Large intestine (tissue), 3 donors: ENCODE measurements at regions not wholly inside any gene's neighbourhood (a gene's known extent, or its start where the extent isn't known, plus 50 kb on each side); places are given as distances from the start of the nearest gene placed in this dataset.
"Not testable (repeated sequence)": the region's sequence is repeated elsewhere in the genome, so short reads cannot be mapped to it uniquely, and the experiment has no call there.

ENCODE experiments used
- DNase-seq, 2 donors: peaks; one replicate each; pipeline versions ENCODE4 v3.0.0 to v3.0.0-alpha.2; 2013
- H3K27ac ChIP-seq: one replicate; pipeline ENCODE4 v1.5.1; 2013; ENCODE audit warnings: low read length
- H3K27me3 ChIP-seq: 2 replicates; pipeline ENCODE4 v1.6.1; 2013; ENCODE audit warnings: low read length; ENCODE audit not compliant: control insufficient read depth, insufficient read depth
- H3K36me3 ChIP-seq: 2 replicates; pipeline ENCODE4 v1.6.1; 2013; ENCODE audit warnings: low read length; ENCODE audit not compliant: control insufficient read depth, insufficient read depth
- H3K4me1 ChIP-seq: one replicate; pipeline ENCODE4 v1.6.1; 2013; ENCODE audit warnings: low read length; ENCODE audit not compliant: control insufficient read depth, insufficient read depth
- H3K4me3 ChIP-seq: one replicate; pipeline ENCODE4 v1.5.1; 2013; ENCODE audit warnings: low read length
- H3K9me3 ChIP-seq: one replicate; pipeline ENCODE4 v1.6.1; 2013; ENCODE audit warnings: mild to moderate bottlenecking, low read depth, low read length, moderate library complexity; ENCODE audit not compliant: control insufficient read depth
- WGBS: methylation state at CpG from one replicate; pipeline ENCODE4 v1.1.5; 2013; ENCODE audit warnings: low lambda C conversion rate; ENCODE audit not compliant: insufficient coverage; 5-methylcytosine and 5-hydroxymethylcytosine counted together

- not testable (repeated sequence) for H3K9me3 ChIP-seq, H3K27me3 ChIP-seq, DNase-seq, H3K4me3 ChIP-seq, H3K4me1 ChIP-seq, H3K27ac ChIP-seq, H3K36me3 ChIP-seq
- WGBS: 100% methylated on average over 1 of the region's 2 CpGs
Observed at GRCh38 chr2:194771394-194771793, 885.6 kb upstream of the SLC39A10 start.

DNA sequence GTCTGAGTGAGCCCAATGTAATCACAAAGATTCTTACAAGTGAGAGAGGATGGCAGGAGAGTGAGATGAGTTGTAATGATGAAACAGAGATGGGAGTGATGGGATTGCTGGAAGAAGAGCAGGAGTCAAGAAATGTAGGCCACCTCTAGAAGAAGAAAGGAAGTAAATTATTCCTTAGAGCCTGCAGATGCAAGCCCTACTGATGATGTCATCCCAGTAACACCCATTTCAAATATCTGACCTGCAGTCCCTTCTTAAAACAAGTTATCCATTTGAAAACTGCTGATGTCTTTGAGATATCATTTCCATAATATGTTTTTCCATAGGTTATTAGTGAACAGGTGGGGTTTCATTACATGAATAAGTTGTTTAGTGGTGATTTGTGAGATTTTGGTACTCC is 888.0 kb upstream of the SLC39A10 start:
- Histone ChIP-seq H3K36me3 (no peaks in the 10 kb centered on the region), H3K27ac (no peak overlapping the region), H3K27me3 (no peaks in the 10 kb centered on the region), H3K4me3 (no peak overlapping the region), H3K4me1 (no peaks in the 10 kb centered on the region), H3K9me3 (no peaks in the 10 kb centered on the region)
- DNase-seq: no peak

DNA sequence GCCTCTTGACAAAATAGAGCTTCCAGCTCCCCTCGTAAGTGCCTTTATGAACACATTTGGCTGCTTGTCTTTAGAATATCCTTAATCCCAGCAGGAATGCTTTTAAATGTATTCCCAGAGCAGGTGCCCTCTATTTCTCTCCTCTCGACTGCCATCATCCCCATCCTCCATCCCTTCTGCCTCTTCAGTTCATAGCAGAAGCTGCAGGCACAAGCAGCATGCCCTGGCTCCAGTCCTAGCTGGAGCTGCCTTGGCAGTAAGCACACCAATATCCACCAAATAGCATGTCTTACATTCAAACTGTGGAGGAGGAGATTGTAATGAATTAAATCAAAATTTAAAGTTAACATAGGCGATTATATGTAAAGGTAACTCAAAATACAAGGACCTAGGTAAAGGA is 891.3 kb upstream of the SLC39A10 start:
- H3K4me1 ChIP-seq: no peaks in the 10 kb centered on the region
- no peaks in the 10 kb centered on the region for H3K27me3 ChIP-seq
- WGBS: 71% methylated on average over 2 of the region's 3 CpGs
- H3K9me3 ChIP-seq: peaks cover 2% of the 10 kb centered on the region
- H3K36me3 ChIP-seq: no peaks in the 10 kb centered on the region
- no peak overlapping the region for H3K4me3 ChIP-seq
- no peak overlapping the region for H3K27ac ChIP-seq
- DNase-seq: no peak

- Histone ChIP-seq H3K4me3 (no peak overlapping the region), H3K9me3 (no peaks in the 10 kb centered on the region), H3K4me1 (no peaks in the 10 kb centered on the region), H3K27me3 (no peaks in the 10 kb centered on the region), H3K36me3 (no peaks in the 10 kb centered on the region), H3K27ac (no peak overlapping the region)
- WGBS: 100% methylated on average over 2 of the region's 4 CpGs
- no peak for DNase-seq
Observed at GRCh38 chr2:194750926-194751325, 906.1 kb upstream of the SLC39A10 start.

DNA sequence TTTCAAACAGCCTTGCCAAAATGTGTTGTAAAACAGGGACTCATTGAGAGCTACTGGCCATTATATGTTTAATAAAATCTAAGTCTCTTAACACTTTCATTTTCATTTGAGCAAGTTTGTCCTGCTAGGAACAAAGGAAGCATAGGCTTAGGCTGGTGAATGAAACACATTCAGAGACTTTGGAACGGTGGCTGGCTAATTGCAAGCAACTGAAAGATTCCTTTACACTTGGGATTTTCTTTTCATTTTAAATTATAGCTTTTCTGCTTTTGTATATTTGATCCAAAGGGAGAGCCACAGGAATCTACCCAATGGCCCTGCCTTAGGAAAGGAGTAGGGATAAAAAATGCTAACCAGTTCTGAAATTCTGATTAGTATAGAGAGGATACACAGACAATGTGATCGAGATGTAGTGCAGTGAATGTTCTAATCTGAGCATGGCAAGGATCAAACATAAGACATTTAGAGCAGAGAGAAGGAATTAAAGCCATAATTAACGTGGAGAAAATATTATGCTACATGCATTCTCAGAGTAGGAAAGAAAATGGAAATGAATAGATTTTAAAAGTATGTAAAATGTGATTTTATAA is 911.4 kb upstream of the SLC39A10 start:
- Histone ChIP-seq H3K4me3 (no peak overlapping the region), H3K27ac (no peak overlapping the region), H3K36me3 (no peaks in the 10 kb centered on the region), H3K27me3 (no peaks in the 10 kb centered on the region), H3K4me1 (no peaks in the 10 kb centered on the region), H3K9me3 (no peaks in the 10 kb centered on the region)
- 64% methylated on average over 2 of the region's 3 CpGs for WGBS
- no peak for DNase-seq

- H3K36me3 ChIP-seq: no peaks in the 10 kb centered on the region
- no peak overlapping the region for H3K27ac ChIP-seq
- H3K4me1 ChIP-seq: no peaks in the 10 kb centered on the region
- H3K9me3 ChIP-seq: no peaks in the 10 kb centered on the region
- WGBS: 96% methylated on average over 2 of the region's 2 CpGs
- H3K27me3 ChIP-seq: no peaks in the 10 kb centered on the region
- no peak overlapping the region for H3K4me3 ChIP-seq
- no peak for DNase-seq
Observed at GRCh38 chr2:194742706-194743105, 914.3 kb upstream of the SLC39A10 start.

GRCh38 chr2:194739217-194739616 is 917.8 kb upstream of the SLC39A10 start:
- Histone ChIP-seq H3K36me3 (no peaks in the 10 kb centered on the region), H3K27me3 (no peaks in the 10 kb centered on the region), H3K4me3 (no peak overlapping the region), H3K9me3 (no peaks in the 10 kb centered on the region), H3K4me1 (no peaks in the 10 kb centered on the region), H3K27ac (no peak overlapping the region)
- WGBS: 93% methylated on average over 2 of the region's 3 CpGs
- no peak for DNase-seq

DNA sequence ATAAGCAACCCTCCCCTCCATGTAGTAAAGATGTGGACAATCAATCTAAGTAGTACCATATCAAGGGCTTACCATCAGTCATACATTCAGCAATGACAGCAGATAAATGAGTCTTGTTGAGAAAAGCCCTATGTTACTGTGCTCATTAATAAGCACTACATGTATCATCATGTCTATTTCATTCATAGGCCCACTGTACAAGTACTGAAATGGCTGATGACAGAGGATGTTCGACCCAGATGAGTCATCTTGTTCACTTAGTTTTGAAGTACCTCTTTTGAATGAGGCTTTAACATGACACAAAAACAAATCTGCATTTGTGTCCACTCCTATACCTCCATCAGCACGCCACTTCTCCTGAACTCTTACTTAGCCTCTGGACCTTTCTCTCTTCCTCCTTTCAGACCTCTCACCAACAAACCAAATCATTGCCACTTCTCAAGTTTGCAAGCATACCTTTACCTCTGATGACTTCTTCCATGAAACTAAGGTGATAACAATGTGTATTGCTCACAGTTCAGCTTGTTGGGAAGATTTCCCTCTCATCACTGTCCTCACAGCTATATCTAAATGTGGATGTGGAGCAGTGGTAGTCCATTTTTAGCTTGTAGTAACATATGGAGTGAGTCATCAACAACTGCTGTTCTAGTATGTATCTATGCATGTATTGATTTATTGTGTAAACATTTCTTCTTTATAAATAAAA is 921.0 kb upstream of the SLC39A10 start:
- Histone ChIP-seq H3K27me3 (no peaks in the 10 kb centered on the region), H3K36me3 (no peaks in the 10 kb centered on the region), H3K4me3 (no peak overlapping the region), H3K4me1 (no peaks in the 10 kb centered on the region), H3K27ac (no peak overlapping the region), H3K9me3 (no peaks in the 10 kb centered on the region)
- no peak for DNase-seq
- 100% methylated on average over 1 of the region's 2 CpGs for WGBS

DNA sequence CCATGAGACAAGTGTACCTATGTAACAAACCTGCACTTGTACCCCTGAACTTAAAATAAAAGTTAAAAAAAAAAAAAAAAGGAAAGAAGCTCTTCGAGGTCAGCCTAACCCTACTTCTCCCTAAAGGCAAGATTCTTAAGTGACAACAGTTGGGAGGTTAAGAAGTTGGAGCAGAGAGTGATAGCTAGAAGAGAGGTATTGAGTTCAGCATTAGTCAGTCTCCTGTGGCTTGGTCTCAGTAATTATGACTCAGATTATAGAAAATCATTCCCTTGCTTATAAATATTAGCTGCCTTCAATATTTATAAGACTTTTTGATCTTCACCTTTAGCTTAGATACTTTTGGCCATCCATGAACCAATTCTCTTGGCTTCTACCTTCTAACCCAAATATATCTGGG is 926.8 kb upstream of the SLC39A10 start:
- Histone ChIP-seq H3K9me3 (no peaks in the 10 kb centered on the region), H3K4me1 (no peaks in the 10 kb centered on the region), H3K27ac (no peak overlapping the region), H3K27me3 (no peaks in the 10 kb centered on the region), H3K4me3 (no peak overlapping the region), H3K36me3 (no peaks in the 10 kb centered on the region)
- 83% methylated on average over 1 of the region's 1 CpG for WGBS
- no peak for DNase-seq

- 100% methylated on average over 1 of the region's 1 CpG for WGBS
- no peaks in the 10 kb centered on the region for H3K27me3 ChIP-seq
- no peaks in the 10 kb centered on the region for H3K9me3 ChIP-seq
- no peak for DNase-seq
- H3K36me3 ChIP-seq: no peaks in the 10 kb centered on the region
- no peak overlapping the region for H3K4me3 ChIP-seq
- no peaks in the 10 kb centered on the region for H3K4me1 ChIP-seq
- H3K27ac ChIP-seq: no peak overlapping the region
Observed at GRCh38 chr2:194725169-194725568, 931.9 kb upstream of the SLC39A10 start.

GRCh38 chr2:194723446-194723845 is 933.6 kb upstream of the SLC39A10 start:
- 100% methylated on average over 2 of the region's 2 CpGs for WGBS
- no peaks in the 10 kb centered on the region for H3K9me3 ChIP-seq

More at GRCh38 chr2:194723446-194723845, 933.6 kb upstream of the SLC39A10 start:
- no peaks in the 10 kb centered on the region for H3K27me3 ChIP-seq
- DNase-seq: no peak
- no peaks in the 10 kb centered on the region for H3K4me1 ChIP-seq
- H3K4me3 ChIP-seq: no peak overlapping the region
- no peak overlapping the region for H3K27ac ChIP-seq
- H3K36me3 ChIP-seq: no peaks in the 10 kb centered on the region
